Ectodermal cell (in vitro differentiated cells): ENCODE measurements at regions not wholly inside any gene's neighbourhood (a gene's known extent, or its start where the extent isn't known, plus 50 kb on each side); places are given as distances from the start of the nearest gene placed in this dataset.
"Not testable (repeated sequence)": the region's sequence is repeated elsewhere in the genome, so short reads cannot be mapped to it uniquely, and the experiment has no call there.

Experiments used
- H3K27ac ChIP-seq: 2 replicates; pipeline ENCODE4 v1.7.0; 2013; ENCODE audit warnings: mild to moderate bottlenecking, low read depth, low read length; ENCODE audit not compliant: insufficient read depth, poor library complexity, severe bottlenecking
- H3K27me3 ChIP-seq: 2 replicates; pipeline ENCODE4 v1.7.0; 2013; ENCODE audit warnings: mild to moderate bottlenecking, low read length; ENCODE audit not compliant: insufficient read depth, control insufficient read depth, poor library complexity, severe bottlenecking
- H3K36me3 ChIP-seq: one replicate; pipeline ENCODE4 v1.7.0; 2013; ENCODE audit warnings: low read length; ENCODE audit not compliant: control insufficient read depth, insufficient read depth
- H3K4me1 ChIP-seq: one replicate; pipeline ENCODE4 v1.7.0; 2013; ENCODE audit warnings: low read length; ENCODE audit not compliant: control insufficient read depth, insufficient read depth
- H3K4me3 ChIP-seq: 2 replicates; pipeline ENCODE4 v1.7.0; 2013; ENCODE audit warnings: low read depth, low read length, control low read depth; ENCODE audit not compliant: insufficient read depth
- H3K9me3 ChIP-seq: 2 replicates; pipeline ENCODE4 v1.7.0; 2013; ENCODE audit warnings: mild to moderate bottlenecking, low read length, moderate library complexity; ENCODE audit not compliant: control insufficient read depth
- WGBS, 2 experiments: methylation state at CpG; one replicate each; pipeline ENCODE4 v1.1.7; 2013; ENCODE audit warnings: missing lambda C conversion rate in 2 of 2; 5-methylcytosine and 5-hydroxymethylcytosine counted together

DNA sequence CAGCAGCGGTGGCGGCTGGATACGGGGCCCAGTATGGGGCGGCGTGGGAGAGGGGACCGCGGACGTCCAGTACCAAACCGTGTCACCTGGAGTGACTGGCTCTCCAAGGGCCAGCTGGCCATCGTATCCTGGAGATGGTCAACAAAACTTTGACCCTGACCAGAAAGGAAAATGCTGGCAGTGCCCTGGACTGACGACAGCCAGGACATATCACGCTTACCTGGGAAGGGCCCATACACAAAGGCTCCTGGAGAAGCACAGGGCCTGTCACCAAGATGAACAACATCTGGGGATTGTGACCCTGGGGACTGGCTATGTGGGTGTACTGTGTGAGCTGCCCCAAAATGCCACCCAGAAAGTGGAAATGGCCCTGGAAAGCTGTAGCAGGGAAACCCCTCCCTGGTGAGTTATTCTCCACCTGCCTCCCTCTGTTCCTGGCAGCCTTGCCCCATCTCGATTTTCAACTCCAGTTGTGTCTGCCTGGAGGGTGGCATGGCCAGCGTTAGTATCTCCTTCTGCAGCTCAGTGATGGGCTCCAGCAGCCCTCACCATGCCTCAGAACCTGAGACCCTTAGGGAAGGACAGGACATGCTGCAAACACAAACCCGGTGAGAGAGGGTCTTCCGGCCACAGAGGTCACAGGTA lies 117.6 kb upstream of the KCNJ18 start:
- not testable (repeated sequence) for H3K4me1 ChIP-seq, H3K36me3 ChIP-seq, H3K9me3 ChIP-seq, H3K27ac ChIP-seq, H3K4me3 ChIP-seq, H3K27me3 ChIP-seq
- WGBS, 2 experiments = 80 to 86% methylated on average over 8 of the region's 16 CpGs

DNA sequence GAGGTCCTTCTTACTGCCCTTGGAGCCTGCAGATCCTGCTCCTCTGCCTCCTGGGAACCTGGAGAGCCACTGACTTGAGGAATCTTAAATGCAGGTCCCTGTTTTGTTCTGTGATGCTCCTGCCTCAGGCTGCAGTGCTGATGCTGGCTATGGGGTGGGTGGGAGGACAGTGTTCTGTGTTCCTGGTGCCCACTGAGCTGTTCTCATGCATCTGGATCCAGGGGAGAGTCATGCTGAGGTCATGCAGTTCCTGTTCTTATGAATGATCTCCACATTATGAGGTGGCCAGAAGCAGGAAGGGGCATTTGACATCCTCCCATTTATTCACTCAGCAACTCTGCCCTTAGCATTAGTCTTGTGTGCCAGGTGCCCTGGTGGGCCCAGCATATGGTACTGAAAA lies 113.5 kb upstream of the KCNJ18 start:
- H3K9me3 ChIP-seq, H3K4me3 ChIP-seq, H3K27me3 ChIP-seq: not testable (repeated sequence)

DNA sequence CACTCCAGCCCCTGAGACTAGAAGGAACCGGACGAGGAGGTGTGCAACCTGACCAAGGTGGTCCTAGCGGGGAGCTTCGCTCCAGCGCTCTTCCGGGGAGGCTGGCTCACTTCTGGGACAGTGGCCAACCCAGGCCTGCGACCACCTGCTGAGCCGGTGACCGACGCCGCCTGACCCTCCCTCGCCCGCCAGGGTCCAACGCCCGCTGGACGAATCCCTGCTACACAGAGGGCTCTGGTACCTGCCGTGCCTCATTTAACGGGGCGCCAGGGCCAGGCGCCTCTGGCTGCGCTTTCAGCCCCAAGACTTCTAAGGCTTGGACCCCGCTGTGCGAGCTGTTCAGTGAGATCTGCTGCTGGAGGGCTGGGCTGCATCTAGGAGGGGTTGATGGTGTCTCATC lies 99.5 kb upstream of the KCNJ18 start:
- H3K9me3 ChIP-seq = no peaks in the 10 kb centered on the region
- no peaks in the 10 kb centered on the region for H3K36me3 ChIP-seq
- H3K27me3 ChIP-seq = no peaks in the 10 kb centered on the region
- H3K4me3 ChIP-seq = no peak overlapping the region
- WGBS, 2 experiments = 92% methylated on average over 23 of the region's 23 CpGs
- no peak overlapping the region for H3K27ac ChIP-seq
- H3K4me1 ChIP-seq = no peaks in the 10 kb centered on the region

More for the DNA sequence above, 113.5 kb upstream of the KCNJ18 start:
- not testable (repeated sequence) for H3K27ac ChIP-seq, H3K4me1 ChIP-seq, H3K36me3 ChIP-seq

DNA sequence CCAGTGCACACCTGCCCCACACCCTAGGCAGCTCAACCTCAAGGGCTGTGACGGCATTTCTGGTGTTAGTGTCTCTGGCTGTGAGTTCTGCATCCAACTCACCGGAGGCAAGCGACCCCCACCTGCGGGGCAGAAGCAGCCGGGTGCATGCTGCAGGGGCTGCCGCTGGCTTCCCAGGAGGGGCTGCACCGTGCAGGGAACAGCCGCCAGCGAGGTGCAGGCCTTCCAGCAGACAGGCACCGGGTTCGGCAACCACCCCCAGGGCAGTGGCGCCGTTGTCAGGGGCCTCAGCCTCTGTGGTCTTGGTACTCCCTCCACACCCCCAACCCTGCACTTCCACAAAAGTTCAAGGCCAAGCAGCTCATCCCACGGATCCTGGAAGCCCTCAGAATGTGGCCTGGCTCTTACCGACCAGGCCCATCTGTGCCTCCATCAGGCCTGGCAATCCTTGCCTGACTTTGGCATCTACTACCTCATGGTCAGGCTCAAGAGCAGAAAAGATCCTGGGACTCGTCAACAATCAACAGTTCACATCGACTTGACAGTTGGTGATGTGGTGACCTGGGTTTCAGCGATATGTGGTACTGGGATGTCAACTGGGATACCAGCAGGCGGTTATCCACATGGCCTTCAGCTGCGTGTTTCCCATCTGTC lies 98.7 kb upstream of the KCNJ18 start:
- WGBS, 2 experiments = 87 to 90% methylated on average over 20 of the region's 20 CpGs
- not testable (repeated sequence) for H3K4me3 ChIP-seq, H3K4me1 ChIP-seq, H3K27me3 ChIP-seq, H3K36me3 ChIP-seq, H3K9me3 ChIP-seq, H3K27ac ChIP-seq

DNA sequence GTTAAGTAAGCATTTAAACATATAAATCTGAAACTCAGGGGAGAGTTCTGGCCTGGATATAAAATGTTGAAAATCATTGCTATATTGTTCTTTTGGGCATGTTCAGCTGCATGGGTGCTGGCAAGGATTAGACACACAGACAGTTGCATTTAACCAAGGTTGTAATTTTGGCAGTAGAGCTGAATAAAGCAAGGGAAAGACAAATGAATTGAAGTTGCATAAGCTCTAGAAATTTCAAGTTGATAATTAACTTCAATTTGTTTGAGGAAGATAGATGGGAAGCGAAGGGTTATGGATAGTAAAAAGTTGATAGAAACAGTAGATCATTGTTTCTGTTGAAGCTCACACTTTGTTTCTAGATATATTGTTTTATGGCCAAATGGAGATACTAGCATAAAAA lies 97.2 kb upstream of the KCNJ18 start:
- H3K27me3 ChIP-seq = no peaks in the 10 kb centered on the region
- 74 to 84% methylated on average over 1 of the region's 1 CpG for WGBS, 2 experiments
- H3K9me3 ChIP-seq = no peaks in the 10 kb centered on the region
- no peak overlapping the region for H3K4me3 ChIP-seq
- no peaks in the 10 kb centered on the region for H3K36me3 ChIP-seq
- no peaks in the 10 kb centered on the region for H3K4me1 ChIP-seq
- H3K27ac ChIP-seq = no peak overlapping the region

DNA sequence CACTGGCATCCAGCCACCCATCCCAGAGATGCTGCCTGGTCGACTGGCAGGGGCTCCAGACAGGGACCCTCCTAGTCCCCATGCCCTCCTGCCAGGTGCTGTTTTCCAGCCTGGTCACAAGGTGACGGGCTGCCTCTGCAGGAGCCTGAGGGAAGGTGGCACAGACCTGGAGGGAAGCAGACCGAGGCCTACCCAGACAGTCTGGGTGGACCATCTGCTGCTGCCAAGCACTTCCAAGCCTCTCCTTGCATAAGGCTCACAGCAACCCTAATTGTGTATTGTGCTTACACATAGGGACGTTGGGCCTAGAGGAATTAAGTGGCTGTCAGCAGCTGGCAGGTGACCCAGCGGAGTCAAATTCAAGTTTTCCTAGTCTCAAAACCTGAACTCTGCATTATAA lies 90.1 kb upstream of the KCNJ18 start:
- no peak overlapping the region for H3K27ac ChIP-seq
- H3K9me3 ChIP-seq = no peaks in the 10 kb centered on the region
- no peaks in the 10 kb centered on the region for H3K27me3 ChIP-seq
- H3K4me1 ChIP-seq = no peaks in the 10 kb centered on the region
- H3K36me3 ChIP-seq = no peaks in the 10 kb centered on the region
- no peak overlapping the region for H3K4me3 ChIP-seq
- 77 to 83% methylated on average over 5 of the region's 5 CpGs for WGBS, 2 experiments

DNA sequence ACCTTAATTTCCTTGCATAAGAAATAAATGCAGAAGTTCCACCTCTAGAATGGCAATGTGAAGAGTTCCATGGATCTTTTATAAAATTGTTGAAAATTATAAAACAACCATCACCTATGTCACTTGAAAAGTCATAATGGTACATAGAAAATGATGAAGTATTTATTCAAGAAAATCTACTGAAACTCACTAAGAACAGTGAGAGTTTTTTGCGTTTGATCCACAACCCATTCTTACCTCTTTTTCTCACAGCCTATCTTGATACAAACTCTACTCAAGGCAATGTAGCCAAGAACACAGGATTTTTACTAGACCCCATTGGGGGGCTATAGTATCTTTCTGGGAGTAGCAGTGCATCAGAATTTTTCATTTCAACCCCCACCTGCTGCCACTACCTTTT lies 89.0 kb upstream of the KCNJ18 start:
- H3K36me3 ChIP-seq, H3K27me3 ChIP-seq, H3K4me3 ChIP-seq, H3K4me1 ChIP-seq, H3K9me3 ChIP-seq, H3K27ac ChIP-seq: not testable (repeated sequence)
- WGBS, 2 experiments = 85 to 100% methylated on average over 1 of the region's 1 CpG

DNA sequence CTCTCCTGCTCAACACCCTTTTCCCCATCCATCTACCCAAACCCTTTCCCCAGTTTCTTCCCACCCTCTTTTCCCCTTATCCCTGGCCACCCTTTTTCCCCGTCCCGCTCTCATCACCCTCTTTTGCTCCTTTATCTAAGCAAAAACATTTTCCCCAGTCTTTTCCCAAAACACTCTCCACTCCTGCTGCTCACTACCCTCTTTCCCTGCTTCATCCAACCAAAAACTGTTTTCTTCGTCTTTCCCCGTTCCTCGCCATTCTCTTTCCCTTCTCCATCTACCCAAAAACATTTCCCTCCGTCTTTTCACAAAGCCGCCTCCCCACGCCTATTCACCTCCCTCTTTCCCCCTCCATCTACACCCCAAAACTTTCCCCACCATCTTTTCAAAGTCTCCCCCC lies 80.9 kb upstream of the KCNJ18 start:
- 86 to 89% methylated on average over 8 of the region's 8 CpGs for WGBS, 2 experiments
- not testable (repeated sequence) for H3K4me1 ChIP-seq, H3K4me3 ChIP-seq, H3K27me3 ChIP-seq, H3K9me3 ChIP-seq, H3K36me3 ChIP-seq, H3K27ac ChIP-seq

DNA sequence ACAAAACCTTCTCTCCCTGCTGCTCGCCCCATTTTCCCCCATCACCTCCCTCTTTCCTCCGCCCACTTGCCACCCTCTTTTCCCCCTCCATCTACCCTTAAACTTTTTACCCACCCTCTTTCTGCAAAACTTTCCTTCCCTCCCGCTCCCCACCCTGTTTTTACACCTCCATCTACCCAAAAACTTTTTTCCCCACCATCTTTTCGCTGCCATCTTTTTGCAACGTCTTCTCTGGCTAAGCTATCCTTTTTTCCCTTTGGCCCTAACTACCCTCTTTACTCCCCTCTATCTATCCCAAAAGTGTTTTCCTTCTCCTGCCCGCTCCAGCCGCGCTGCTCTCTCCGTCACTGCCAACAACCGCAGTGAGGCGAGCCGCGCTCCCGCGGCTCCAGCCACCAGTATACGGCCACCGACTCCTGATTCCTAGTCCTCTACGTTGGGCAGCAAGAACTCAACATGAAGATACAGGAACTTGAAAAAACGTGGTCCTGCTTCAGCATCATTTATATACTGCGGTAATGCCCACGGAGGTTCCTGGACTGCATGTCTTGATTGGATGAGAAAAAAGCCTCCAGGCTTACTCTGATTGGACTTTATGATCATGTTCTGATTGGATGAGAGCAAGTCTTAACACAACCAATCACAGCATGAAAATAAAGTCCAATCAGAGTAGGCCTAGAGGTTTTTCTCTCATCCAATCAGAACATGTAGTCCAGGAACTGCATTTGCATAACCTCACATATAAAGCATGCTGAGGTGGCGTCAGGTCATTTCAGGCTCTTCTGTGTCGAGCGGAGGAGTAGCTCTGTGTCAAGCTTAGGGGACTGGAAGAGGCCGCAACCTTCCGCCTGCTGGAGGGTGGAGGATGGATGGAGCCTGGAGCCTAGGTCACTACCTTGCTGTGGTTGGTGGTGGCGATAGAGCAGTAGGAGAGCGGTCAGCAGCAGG lies 79.9 kb upstream of the KCNJ18 start:
- not testable (repeated sequence) for H3K4me1 ChIP-seq, H3K27me3 ChIP-seq, H3K36me3 ChIP-seq, H3K27ac ChIP-seq, H3K4me3 ChIP-seq, H3K9me3 ChIP-seq
- WGBS, 2 experiments = 87 to 88% methylated on average over 28 of the region's 28 CpGs

DNA sequence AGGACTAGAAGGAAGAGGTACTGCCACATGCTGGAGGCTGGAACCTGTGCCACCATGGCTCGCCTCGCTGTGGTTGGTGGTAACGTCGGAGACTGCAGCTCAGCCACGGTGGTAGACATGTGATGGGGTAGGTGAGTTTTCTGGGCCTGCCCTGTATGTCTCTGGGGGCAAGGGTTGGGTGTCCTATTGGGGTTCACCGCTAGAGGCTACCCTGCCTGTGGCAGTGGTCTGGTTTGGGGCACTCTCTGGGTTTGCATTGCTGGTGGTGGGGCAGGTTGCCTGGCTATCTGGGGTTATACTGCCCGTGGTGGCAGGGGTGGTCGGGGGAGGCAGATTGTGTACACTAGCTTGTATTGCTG lies 79.3 kb upstream of the KCNJ18 start:
- Histone ChIP-seq H3K36me3 (no peaks in the 10 kb centered on the region), H3K27me3 (no peaks in the 10 kb centered on the region), H3K4me3 (no peak overlapping the region), H3K9me3 (no peaks in the 10 kb centered on the region), H3K27ac (no peak overlapping the region), H3K4me1 (no peaks in the 10 kb centered on the region)
- 87 to 90% methylated on average over 8 of the region's 8 CpGs for WGBS, 2 experiments
